ENCODE measurements at regions not wholly inside any gene's neighbourhood (a gene's known extent, or its start where the extent isn't known, plus 50 kb on each side); places are given as distances from the start of the nearest gene placed in this dataset.

DNA sequence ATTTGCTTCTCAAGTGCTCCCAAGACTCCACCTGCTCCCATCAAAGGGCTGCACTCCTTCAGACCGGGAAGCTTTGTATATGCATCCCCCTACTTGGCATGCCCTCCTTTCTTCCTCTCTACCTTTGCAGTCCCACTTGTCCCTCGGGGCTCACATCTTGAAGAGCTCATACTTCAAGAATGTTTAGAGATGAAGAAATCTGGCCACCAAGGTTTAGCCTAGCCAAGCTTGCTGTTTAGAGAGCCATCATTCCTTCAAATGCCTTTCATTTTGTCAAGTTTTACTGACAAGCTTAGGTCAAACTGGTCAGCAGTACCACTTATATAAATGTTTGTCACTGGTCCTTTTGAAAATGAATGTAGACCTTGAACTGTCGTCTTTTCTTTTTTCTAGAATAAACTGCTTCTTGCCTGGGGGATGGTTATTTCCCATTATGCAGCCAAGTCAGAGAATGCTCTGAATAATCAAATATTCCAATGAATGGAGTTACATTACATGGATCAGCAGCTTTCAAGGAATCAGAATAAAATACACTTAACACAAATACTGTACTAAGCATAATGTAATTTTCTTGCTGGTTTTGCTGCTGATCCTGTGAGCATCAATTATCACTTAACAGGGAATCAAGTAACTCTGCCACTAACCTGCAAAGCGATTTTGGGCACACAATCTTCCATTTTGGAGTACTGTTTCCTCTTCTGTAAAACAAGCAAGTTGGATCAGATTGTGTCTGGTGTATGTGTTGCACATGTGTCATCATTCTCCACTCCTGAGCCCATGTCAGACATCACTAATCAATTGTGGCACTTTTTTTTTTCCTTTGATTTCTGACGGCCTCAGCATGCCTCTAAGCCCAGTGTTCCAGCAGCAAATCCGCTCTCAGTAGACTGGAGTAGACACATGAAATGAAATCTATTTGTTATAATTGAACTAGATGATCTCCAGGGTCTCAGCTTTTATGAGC is 357.9 kb downstream of the PTEN start (continued):
- TF ChIP-seq, protein P1, sequence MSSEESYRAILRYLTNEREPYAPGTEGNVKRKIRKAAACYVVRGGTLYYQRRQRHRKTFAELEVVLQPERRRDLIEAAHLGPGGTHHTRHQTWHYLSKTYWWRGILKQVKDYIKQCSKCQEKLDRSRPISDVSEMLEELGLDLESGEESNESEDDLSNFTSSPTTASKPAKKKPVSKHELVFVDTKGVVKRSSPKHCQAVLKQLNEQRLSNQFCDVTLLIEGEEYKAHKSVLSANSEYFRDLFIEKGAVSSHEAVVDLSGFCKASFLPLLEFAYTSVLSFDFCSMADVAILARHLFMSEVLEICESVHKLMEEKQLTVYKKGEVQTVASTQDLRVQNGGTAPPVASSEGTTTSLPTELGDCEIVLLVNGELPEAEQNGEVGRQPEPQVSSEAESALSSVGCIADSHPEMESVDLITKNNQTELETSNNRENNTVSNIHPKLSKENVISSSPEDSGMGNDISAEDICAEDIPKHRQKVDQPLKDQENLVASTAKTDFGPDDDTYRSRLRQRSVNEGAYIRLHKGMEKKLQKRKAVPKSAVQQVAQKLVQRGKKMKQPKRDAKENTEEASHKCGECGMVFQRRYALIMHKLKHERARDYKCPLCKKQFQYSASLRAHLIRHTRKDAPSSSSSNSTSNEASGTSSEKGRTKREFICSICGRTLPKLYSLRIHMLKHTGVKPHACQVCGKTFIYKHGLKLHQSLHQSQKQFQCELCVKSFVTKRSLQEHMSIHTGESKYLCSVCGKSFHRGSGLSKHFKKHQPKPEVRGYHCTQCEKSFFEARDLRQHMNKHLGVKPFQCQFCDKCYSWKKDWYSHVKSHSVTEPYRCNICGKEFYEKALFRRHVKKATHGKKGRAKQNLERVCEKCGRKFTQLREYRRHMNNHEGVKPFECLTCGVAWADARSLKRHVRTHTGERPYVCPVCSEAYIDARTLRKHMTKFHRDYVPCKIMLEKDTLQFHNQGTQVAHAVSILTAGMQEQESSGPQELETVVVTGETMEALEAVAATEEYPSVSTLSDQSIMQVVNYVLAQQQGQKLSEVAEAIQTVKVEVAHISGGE (CRISPR knock-in tag; IDR thresholded peaks at IDR 0.05) = no peak
- TF ChIP-seq MTA3 (IDR thresholded peaks at IDR 0.05; ENCODE audit: borderline replicate concordance, low read length) = no peak

DNA sequence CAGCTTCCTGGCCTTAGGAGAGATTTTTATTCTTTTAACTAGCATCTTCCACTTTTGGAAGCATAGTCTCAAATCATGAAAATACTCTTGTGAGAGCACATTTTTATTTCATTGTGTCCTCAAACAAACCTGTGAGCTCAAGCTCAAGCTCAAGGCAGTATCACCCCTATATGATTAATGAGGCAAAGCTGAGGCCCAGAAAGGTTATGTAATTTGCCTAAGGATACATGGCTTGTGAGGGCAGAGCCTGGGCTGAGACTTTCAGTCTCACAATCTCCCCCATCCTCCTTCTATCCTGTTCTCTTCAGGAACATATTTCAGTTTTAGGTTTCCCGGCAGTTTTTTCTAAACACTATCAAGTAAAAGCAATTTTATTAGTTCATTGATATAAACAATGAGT is 359.5 kb downstream of the PTEN start:
- intact Hi-C loops (cut with micrococcal nuclease; ENCODE audit: unreplicated experiment) (no loop called here), in situ Hi-C loops (cut with MboI) (no loop called here)
- RAD21 ChIA-PET (ENCODE audit: unreplicated experiment) = no interaction called here
- POLR2A ChIA-PET = no interaction called here
- CTCF ChIA-PET = no interaction called here
- ATAC-seq = no peak
- no peak for DNase-seq (ENCODE audit: low read depth, low spot score)
- H3K4me2 ChIP-seq (ENCODE audit: control insufficient read depth, insufficient read depth) = no peak overlapping the region
- H3K9me3 ChIP-seq (replicated peaks; ENCODE audit: control insufficient read depth, insufficient read depth, low read length) = no peaks in the 10 kb centered on the region
- no peaks in the 10 kb centered on the region for H3K4me1 ChIP-seq (ENCODE audit: control insufficient read depth, insufficient read depth, low read length)
- H2AFZ ChIP-seq (ENCODE audit: control insufficient read depth, low read depth, low read length) = no peak overlapping the region
- H3K36me3 ChIP-seq (ENCODE audit: control insufficient read depth in 2 of 2, insufficient read depth in 2 of 2, low read length in 1 of 2) = no peaks in the 10 kb centered on the region
- FAIRE-seq = no peak
- no TSS peak for BruUV-seq (replicated peaks)
- no peak overlapping the region for H3K27ac ChIP-seq (ENCODE audit: control insufficient read depth, insufficient read depth)
- no peaks in the 10 kb centered on the region for H4K20me1 ChIP-seq (ENCODE audit: control insufficient read depth, insufficient read depth)
- no peaks in the 10 kb centered on the region for H3K27me3 ChIP-seq (replicated peaks in 1 of 2; ENCODE audit: control insufficient read depth in 2 of 2, insufficient read depth in 2 of 2, low read length in 1 of 2)
- no peak overlapping the region for H3K4me3 ChIP-seq
- TF ChIP-seq CREM (IDR thresholded peaks at IDR 0.05; ENCODE audit: low read depth) = no peak
- no peak overlapping the region for H3K9ac ChIP-seq (ENCODE audit: control insufficient read depth, insufficient read depth, low read length)
- H3K79me2 ChIP-seq (ENCODE audit: control insufficient read depth, insufficient read depth, low read length) = no peaks in the 10 kb centered on the region
- WGBS (ENCODE audit: insufficient coverage, insufficient replicate concordance, low lambda C conversion rate, missing lambda C conversion rate) = 90% methylated on average over 1 of the region's 1 CpG
- SMC1A ChIA-PET (ENCODE audit: uncharacterized antibody, unreplicated experiment) = no interaction called here

All from GM12878 (cell line).